IPS-NIHi11 (cell line): ENCODE measurements at regions not wholly inside any gene's neighbourhood (a gene's known extent, or its start where the extent isn't known, plus 50 kb on each side); places are given as distances from the start of the nearest gene placed in this dataset.

Experiments
- DNase-seq: peaks from one replicate; pipeline ENCODE4 v3.0.0; 2012; ENCODE audit warnings: mixed read lengths, low spot score

- no peak for DNase-seq
These were observed 102.4 kb downstream of the EFNB2 start for GRCh38 chr13:106433066-106433465.

GRCh38 chr13:106432636-106433035 lies 102.8 kb downstream of the EFNB2 start:
- no peak for DNase-seq

GRCh38 chr13:106426909-106427308 lies 108.6 kb downstream of the EFNB2 start:
- no peak for DNase-seq

GRCh38 chr13:106425661-106426060 lies 109.8 kb downstream of the EFNB2 start:
- no peak for DNase-seq

DNA sequence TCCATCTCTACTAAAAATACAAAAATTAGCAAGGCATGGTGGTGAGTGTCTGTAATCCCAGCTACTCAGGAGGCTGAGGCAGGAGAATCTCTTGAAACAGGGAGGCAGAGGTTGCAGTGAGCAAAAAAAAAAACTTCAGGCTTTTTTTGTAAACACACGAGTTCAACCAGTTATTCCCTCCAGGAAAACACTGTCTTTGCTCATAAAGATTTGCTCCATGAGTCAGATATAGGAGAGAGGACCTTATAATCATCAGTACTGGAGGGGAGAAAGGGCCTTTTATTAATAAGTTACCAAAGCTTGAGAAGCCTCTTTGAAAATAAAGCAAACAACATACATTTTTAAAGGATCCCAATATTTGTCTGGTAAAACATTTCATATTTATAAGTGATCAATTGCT lies 110.7 kb downstream of the EFNB2 start:
- DNase-seq, result no peak

GRCh38 chr13:106423530-106423929 lies 111.9 kb downstream of the EFNB2 start:
- DNase-seq, result peak; percentile 22

GRCh38 chr13:106418556-106418955 lies 116.9 kb downstream of the EFNB2 start:
- DNase-seq, result no peak

DNA sequence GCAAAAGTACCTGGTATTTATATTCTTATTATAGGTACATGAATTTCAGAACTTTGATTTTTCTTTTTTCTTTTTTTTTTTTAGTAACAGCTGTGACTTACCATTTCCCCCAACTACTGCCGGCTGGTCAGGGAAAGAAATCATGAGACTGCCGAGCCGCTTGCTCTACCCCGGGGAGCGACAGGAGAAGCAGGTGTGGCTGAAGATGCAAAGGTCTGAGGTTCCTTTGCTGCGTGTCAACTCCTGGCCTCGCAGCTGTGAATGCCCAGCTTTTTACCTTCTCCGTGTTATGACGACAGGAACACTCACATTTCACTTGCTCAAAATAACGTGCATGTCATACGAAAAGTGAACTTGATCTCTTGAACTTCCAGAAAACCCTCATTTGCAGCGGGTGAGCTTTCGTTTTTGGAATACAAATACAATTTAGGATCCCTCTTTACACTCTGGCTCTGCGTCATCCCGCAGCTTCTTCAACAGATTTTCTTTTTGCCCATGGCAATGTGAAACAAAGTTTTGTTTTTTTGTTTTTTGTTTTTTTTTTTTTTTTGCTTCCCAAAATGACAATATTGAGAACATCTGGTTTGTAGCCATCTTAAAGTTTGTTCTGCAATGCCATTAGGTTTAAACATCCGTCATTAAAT lies 117.9 kb downstream of the EFNB2 start:
- no peak for DNase-seq

GRCh38 chr13:106416645-106417044 lies 118.8 kb downstream of the EFNB2 start:
- DNase-seq, result no peak

DNA sequence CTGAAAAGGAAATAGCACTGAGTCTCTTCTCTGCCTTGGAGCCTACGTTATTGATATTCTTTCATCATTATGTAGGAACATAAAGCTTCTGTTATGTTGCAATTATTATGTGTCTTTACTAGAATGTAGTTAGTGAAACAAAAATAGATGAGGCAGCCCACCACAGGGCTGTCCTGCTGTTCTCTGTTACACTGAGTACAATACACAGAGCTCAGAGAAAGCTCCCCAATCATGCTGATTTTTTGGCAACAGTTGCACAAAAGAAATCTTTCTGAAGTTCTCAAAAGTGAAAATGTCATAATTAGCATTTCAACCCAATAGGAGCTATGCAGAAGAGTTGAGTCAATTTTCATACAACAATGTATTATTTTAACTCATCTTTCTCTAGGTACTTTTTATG lies 119.5 kb downstream of the EFNB2 start:
- no peak for DNase-seq

GRCh38 chr13:106415442-106415841 lies 120.0 kb downstream of the EFNB2 start:
- DNase-seq, result no peak

DNA sequence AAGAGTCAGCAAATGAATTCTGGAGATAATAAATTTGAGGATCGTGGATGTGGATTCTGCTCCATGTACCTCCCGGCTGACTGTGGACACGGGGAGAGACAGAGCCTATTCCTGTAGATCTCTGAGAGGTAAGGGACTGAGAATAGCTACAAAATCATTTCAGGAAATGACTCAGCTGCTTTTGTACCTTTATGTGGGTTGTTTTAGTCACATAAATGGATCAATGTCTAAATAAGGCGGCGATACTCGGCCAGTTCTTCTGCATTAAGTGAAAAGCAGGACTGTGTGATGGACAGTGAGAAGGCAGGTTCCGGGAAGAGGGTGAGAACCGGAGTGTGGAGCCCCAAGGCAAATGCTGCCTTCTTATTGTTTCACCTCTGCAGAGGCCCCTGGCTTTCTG lies 128.1 kb downstream of the EFNB2 start:
- DNase-seq, result no peak

DNA sequence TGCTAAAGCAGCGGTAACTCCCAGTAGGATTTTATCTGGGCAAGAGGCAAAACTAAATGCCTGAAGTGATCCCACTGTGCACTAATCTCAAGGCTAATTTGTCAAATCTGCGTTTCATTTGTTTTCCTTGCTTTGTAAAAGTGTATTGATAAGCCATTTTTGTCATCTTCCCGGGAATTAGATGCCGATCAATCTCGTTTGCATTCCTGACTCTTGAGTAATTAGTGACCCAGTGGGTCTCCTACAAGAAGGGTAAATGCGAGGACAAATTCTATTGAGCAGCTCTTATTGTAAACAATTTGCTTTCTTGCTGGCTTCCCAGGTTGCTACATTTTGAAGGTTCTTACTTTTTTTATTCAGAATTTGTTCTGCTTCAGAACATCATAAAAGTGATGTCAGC lies 129.7 kb downstream of the EFNB2 start:
- no peak for DNase-seq

- no peak for DNase-seq
These were observed 132.2 kb downstream of the EFNB2 start for GRCh38 chr13:106403280-106403679.

- no peak for DNase-seq
These were observed 132.6 kb downstream of the EFNB2 start for GRCh38 chr13:106402866-106403265.

- DNase-seq, result no peak
These were observed 134.4 kb downstream of the EFNB2 start for GRCh38 chr13:106401081-106401480.

DNA sequence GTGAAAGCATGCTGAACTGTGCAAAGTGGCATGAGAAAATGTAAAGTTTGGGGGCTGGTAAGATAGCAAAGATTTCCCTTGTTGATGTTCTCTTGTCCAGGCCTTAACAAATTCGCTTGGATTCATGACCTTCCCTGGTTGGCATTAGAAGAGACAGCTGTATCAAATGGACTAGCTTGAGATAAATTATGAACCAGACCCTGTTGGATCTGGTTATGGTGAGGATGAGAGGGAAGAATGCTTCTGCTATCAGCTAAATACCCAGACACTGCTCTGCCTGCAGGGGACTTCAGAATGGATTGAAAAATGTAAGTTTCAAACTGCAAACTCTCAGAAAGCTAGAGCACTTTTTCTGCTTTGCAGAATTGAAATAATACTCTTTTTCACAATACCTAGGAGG lies 135.2 kb downstream of the EFNB2 start:
- no peak for DNase-seq

- no peak for DNase-seq
These were observed 137.2 kb downstream of the EFNB2 start for GRCh38 chr13:106398289-106398688.

DNA sequence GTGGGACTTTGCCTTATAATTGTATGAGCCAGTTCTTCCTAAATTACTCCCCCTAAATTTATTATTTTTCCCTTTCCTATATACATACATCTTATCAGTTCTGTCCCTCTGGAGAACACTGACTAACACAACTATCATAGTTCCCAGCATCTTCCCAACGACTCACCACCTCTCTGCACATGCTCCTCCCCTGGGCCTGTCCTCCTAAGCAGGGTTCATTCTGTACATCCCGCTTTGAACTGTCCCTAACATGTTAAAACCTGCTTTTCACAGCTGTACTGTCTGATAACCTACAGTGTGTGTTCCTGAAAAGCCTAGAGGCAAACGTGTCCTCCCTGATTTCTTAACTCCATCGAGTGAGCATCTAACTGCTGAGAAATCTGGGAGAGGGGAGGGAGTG lies 141.7 kb downstream of the EFNB2 start:
- no peak for DNase-seq

GRCh38 chr13:106391681-106392080 lies 143.8 kb downstream of the EFNB2 start:
- no peak for DNase-seq

DNA sequence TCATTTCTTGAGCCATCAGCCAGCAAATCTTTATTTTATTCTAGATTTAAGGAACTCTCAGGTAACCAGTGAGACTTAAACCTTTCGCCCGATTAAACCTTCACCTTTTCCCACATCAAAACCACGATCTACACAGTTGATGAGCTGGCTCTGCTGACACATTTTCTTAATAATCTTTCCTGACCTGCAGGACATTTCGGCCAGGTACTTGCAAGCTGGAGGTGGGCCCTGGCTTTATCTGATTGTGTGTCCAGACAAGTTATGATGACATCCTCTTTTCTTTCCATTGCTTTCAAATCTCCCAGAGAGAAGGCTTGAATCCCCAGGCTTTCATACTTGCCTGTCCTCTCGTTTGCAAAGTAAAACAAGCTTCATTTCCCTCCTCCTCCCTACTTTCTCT lies 144.2 kb downstream of the EFNB2 start:
- no peak for DNase-seq

DNA sequence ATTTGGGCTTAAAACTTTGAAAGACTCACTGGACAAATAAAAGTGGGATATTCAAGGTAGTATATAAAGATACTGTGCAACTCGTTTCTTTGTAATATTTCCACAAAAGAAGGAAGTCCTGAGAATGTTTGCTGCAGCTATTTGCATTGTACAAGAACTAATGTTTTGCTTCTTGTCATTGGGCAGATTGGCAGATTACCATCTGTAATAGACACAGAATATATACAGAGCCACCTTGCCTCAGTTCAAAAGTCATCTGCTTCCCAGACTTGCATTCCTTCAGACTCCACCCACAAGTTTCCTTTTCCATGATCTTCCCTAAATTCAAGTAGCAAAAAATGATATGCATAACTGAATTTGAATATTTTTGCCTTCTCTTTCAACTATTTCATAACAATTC lies 145.1 kb downstream of the EFNB2 start:
- no peak for DNase-seq

- DNase-seq, result no peak
These were observed 149.8 kb downstream of the EFNB2 start for GRCh38 chr13:106385654-106386053.

- DNase-seq, result no peak
These were observed 150.9 kb downstream of the EFNB2 start for GRCh38 chr13:106384516-106384915.

- no peak for DNase-seq
These were observed 151.7 kb downstream of the EFNB2 start for GRCh38 chr13:106383791-106384190.
